Ishikawa (cell line): ENCODE measurements at regions not wholly inside any gene's neighbourhood (a gene's known extent, or its start where the extent isn't known, plus 50 kb on each side); places are given as distances from the start of the nearest gene placed in this dataset.
A peak's percentile ranks its signal among the peaks of the same experiment; 100 is the strongest.

ENCODE experiments used
- CEBPB ChIP-seq: IDR thresholded peaks from 2 replicates; pipeline ENCODE4 v1.6.1; 2012
- CREB1 ChIP-seq: IDR thresholded peaks from 2 replicates; pipeline ENCODE4 v1.6.1; 2012; ENCODE audit warnings: low read depth
- EGR1 ChIP-seq: IDR thresholded peaks from 2 replicates; pipeline ENCODE4 v1.6.1; 2012
- EP300 ChIP-seq: IDR thresholded peaks from 2 replicates; pipeline ENCODE4 v1.6.1; 2012; ENCODE audit warnings: borderline replicate concordance
- FOXM1 ChIP-seq: IDR thresholded peaks from 2 replicates; pipeline ENCODE4 v1.6.1; 2012; ENCODE audit warnings: low read depth, borderline replicate concordance
- MAX ChIP-seq: IDR thresholded peaks from 2 replicates; pipeline ENCODE4 v1.6.1; 2012
- NFIC ChIP-seq: IDR thresholded peaks from 2 replicates; pipeline ENCODE4 v1.6.1; 2012
- RAD21 ChIP-seq: IDR thresholded peaks from 2 replicates; pipeline ENCODE4 v1.6.1; 2012; ENCODE audit warnings: low read depth
- REST ChIP-seq: IDR thresholded peaks from 2 replicates; pipeline ENCODE4 v1.6.1; 2012; ENCODE audit warnings: low read depth, mild to moderate bottlenecking
- TAF1 ChIP-seq: IDR thresholded peaks from 2 replicates; pipeline ENCODE4 v1.6.1; 2012; ENCODE audit warnings: low read depth, mild to moderate bottlenecking
- TCF12 ChIP-seq: IDR thresholded peaks from 2 replicates; pipeline ENCODE4 v1.6.1; 2012; ENCODE audit warnings: low read depth
- TEAD4 ChIP-seq: IDR thresholded peaks from 2 replicates; pipeline ENCODE4 v1.6.1; 2012
- USF1 ChIP-seq: IDR thresholded peaks from 2 replicates; pipeline ENCODE4 v1.6.1; 2012
- YY1 ChIP-seq: IDR thresholded peaks from 2 replicates; pipeline ENCODE4 v1.6.1; 2012; ENCODE audit warnings: low read depth
- ZBTB7A ChIP-seq: IDR thresholded peaks from 2 replicates; pipeline ENCODE4 v1.6.1; 2012; ENCODE audit warnings: low read depth

- TF ChIP-seq ZBTB7A, result no peak
- no peak for TF ChIP-seq FOXM1
- TF ChIP-seq MAX, result no peak
- no peak for TF ChIP-seq REST
- TF ChIP-seq USF1, result no peak
- no peak for TF ChIP-seq TEAD4
- TF ChIP-seq EGR1, result no peak
- no peak for TF ChIP-seq YY1
- TF ChIP-seq RAD21, result no peak
- no peak for TF ChIP-seq TCF12
- no peak for TF ChIP-seq CEBPB
- no peak for TF ChIP-seq CREB1
- no peak for TF ChIP-seq EP300
- TF ChIP-seq TAF1, result no peak
- no peak for TF ChIP-seq NFIC
These were observed 1063.8 kb upstream of the INTU start for GRCh38 chr4:126568652-126569570.

- no peak for TF ChIP-seq YY1
- no peak for TF ChIP-seq REST
- no peak for TF ChIP-seq TAF1
- TF ChIP-seq RAD21, result no peak
- TF ChIP-seq EGR1, result no peak
- TF ChIP-seq TEAD4, result no peak
- TF ChIP-seq CEBPB, result no peak
- TF ChIP-seq CREB1, result no peak
- no peak for TF ChIP-seq MAX
- no peak for TF ChIP-seq EP300
- TF ChIP-seq ZBTB7A, result no peak
- TF ChIP-seq NFIC, result no peak
- no peak for TF ChIP-seq FOXM1
These were observed 1060.5 kb upstream of the INTU start for GRCh38 chr4:126572264-126572663.

- peak; percentile 27; the same call in 1 of the 2 replicates for TF ChIP-seq RAD21
- TF ChIP-seq TCF12, result no peak
- no peak for TF ChIP-seq YY1
These were observed 1050.0 kb upstream of the INTU start for GRCh38 chr4:126582737-126583136.

- TF ChIP-seq TEAD4 (no peak), NFIC (no peak), RAD21 (peak; percentile 56), EP300 (no peak), MAX (no peak), TAF1 (no peak), FOXM1 (no peak)
These were observed 1049.2 kb upstream of the INTU start for GRCh38 chr4:126583509-126583908.

- TF ChIP-seq EGR1 (no peak), EP300 (no peak), RAD21 (no peak), CEBPB (no peak), MAX (no peak), USF1 (no peak), FOXM1 (no peak)
These were observed 1041.2 kb upstream of the INTU start for GRCh38 chr4:126591583-126591982.

- TF ChIP-seq MAX (no peak), CREB1 (no peak), REST (no peak), TCF12 (no peak), NFIC (no peak), ZBTB7A (no peak), EGR1 (no peak), RAD21 (no peak), USF1 (no peak), EP300 (no peak), CEBPB (no peak), TAF1 (no peak), TEAD4 (no peak), YY1 (no peak), FOXM1 (no peak)
These were observed 1040.7 kb upstream of the INTU start for GRCh38 chr4:126592088-126592487.
